ENCODE measurements at regions not wholly inside any gene's neighbourhood (a gene's known extent, or its start where the extent isn't known, plus 50 kb on each side); places are given as distances from the start of the nearest gene placed in this dataset.

GRCh38 chr6:93069856-93070255 lies 349.5 kb downstream of the EPHA7 start (continued):
- no peak for TF ChIP-seq HSF1 (IDR thresholded peaks at IDR 0.05; ENCODE audit: low read depth, low read length)

- SMC1A ChIA-PET (ENCODE audit: uncharacterized antibody, unreplicated experiment) = interaction anchor here (0.8 kb wide), 1 partner anchor 144 kb away, joined by 3 read pairs; no protein-coding TSS in a partner anchor
- DNase-seq (ENCODE audit: low read depth, low spot score) (no peak), ATAC-seq (no peak), FAIRE-seq (no peak)
- intact Hi-C loops (cut with micrococcal nuclease; ENCODE audit: unreplicated experiment) = no loop called here
- no peak overlapping the region for H3K4me3 ChIP-seq
- no peaks in the 10 kb centered on the region for H3K9me3 ChIP-seq (replicated peaks; ENCODE audit: control insufficient read depth, insufficient read depth, low read length)
- CTCF ChIA-PET = no interaction called here
- POLR2A ChIA-PET = no interaction called here
- H3K9ac ChIP-seq (ENCODE audit: control insufficient read depth, insufficient read depth, low read length) = no peak overlapping the region
- H2AFZ ChIP-seq (ENCODE audit: control insufficient read depth, low read depth, low read length) = no peak overlapping the region
- H3K27me3 ChIP-seq (replicated peaks in 1 of 2; ENCODE audit: control insufficient read depth in 2 of 2, insufficient read depth in 2 of 2, low read length in 1 of 2) = no peaks in the 10 kb centered on the region
- TF ChIP-seq SIN3A (IDR thresholded peaks at IDR 0.05; ENCODE audit: low read depth, low read length) = no peak
- no peak for TF ChIP-seq MTA2 (IDR thresholded peaks at IDR 0.05; ENCODE audit: low read depth)
- no peak for TF ChIP-seq HDAC2 (IDR thresholded peaks at IDR 0.05)
- no peak for TF ChIP-seq CBX3 (IDR thresholded peaks at IDR 0.05; ENCODE audit: borderline replicate concordance, low read depth)
- no peak for TF ChIP-seq GATAD2B (conservative IDR thresholded peaks at IDR 0.05; ENCODE audit: low read depth)
- no peak for TF ChIP-seq EED (IDR thresholded peaks at IDR 0.05; ENCODE audit: low read depth)
- TF ChIP-seq IRF5 (IDR thresholded peaks at IDR 0.05; ENCODE audit: borderline replicate concordance) = no peak
- no peak for TF ChIP-seq RELA (IDR thresholded peaks at IDR 0.05; ENCODE audit: borderline replicate concordance, partially characterized antibody)
- in situ Hi-C loops (cut with MboI) = no loop called here
- no peaks in the 10 kb centered on the region for H3K36me3 ChIP-seq (ENCODE audit: control insufficient read depth in 2 of 2, insufficient read depth in 2 of 2, low read length in 1 of 2)
- H3K79me2 ChIP-seq (ENCODE audit: control insufficient read depth, insufficient read depth, low read length) = no peaks in the 10 kb centered on the region
- RAD21 ChIA-PET (ENCODE audit: unreplicated experiment) = no interaction called here
- 0% methylated on average over 3 of the region's 3 CpGs for WGBS (ENCODE audit: insufficient coverage, insufficient replicate concordance, low lambda C conversion rate, missing lambda C conversion rate)
- no peaks in the 10 kb centered on the region for H3K4me1 ChIP-seq (ENCODE audit: control insufficient read depth, insufficient read depth, low read length)
- H3K27ac ChIP-seq (ENCODE audit: control insufficient read depth, insufficient read depth) = no peak overlapping the region
- H4K20me1 ChIP-seq (ENCODE audit: control insufficient read depth, insufficient read depth) = no peaks in the 10 kb centered on the region
- H3K4me2 ChIP-seq (ENCODE audit: control insufficient read depth, insufficient read depth) = no peak overlapping the region
- BruUV-seq (replicated peaks) = no TSS peak
Measured at GRCh38 chr6:93059911-93060310, 359.4 kb downstream of the EPHA7 start.

All from GM12878 (cell line).